AG09309 (cell line): ENCODE measurements at regions not wholly inside any gene's neighbourhood (a gene's known extent, or its start where the extent isn't known, plus 50 kb on each side); places are given as distances from the start of the nearest gene placed in this dataset.

Experiments used
- DNase-seq: peaks from one replicate; pipeline ENCODE4 v3.0.0-alpha.2; 2010; ENCODE audit warnings: low read depth
- H3K4me3 ChIP-seq: 2 replicates; pipeline ENCODE4 v1.5.1; 2011; ENCODE audit warnings: mild to moderate bottlenecking, low read depth, low read length, moderate library complexity; ENCODE audit not compliant: control insufficient read depth
- CTCF ChIP-seq: IDR thresholded peaks from 2 replicates; pipeline ENCODE4 v1.5.1; 2011; ENCODE audit warnings: mild to moderate bottlenecking, low read depth, low read length, inconsistent platforms; ENCODE audit not compliant: insufficient read depth, control insufficient read depth; ENCODE audit errors: missing control alignments

- no peak for DNase-seq
- no peak for TF ChIP-seq CTCF
- H3K4me3 ChIP-seq, result no peak overlapping the region
Observed at GRCh38 chr4:148692242-148692641, 250.0 kb upstream of the NR3C2 start.

GRCh38 chr4:148686449-148686848, 244.2 kb upstream of the NR3C2 start:
- no peak overlapping the region for H3K4me3 ChIP-seq
- no peak for TF ChIP-seq CTCF

GRCh38 chr4:148684638-148685037, 242.4 kb upstream of the NR3C2 start:
- DNase-seq, result no peak
- TF ChIP-seq CTCF, result no peak
- no peak overlapping the region for H3K4me3 ChIP-seq

More at GRCh38 chr4:148686449-148686848, 244.2 kb upstream of the NR3C2 start:
- no peak for DNase-seq

- DNase-seq, result no peak
- H3K4me3 ChIP-seq, result no peak overlapping the region
- no peak for TF ChIP-seq CTCF
Observed at GRCh38 chr4:148680884-148681283, 238.7 kb upstream of the NR3C2 start.

- no peak for TF ChIP-seq CTCF
- no peak for DNase-seq
- H3K4me3 ChIP-seq, result no peak overlapping the region
Observed at GRCh38 chr4:148676344-148676743, 234.1 kb upstream of the NR3C2 start.

- TF ChIP-seq CTCF, result no peak
- no peak for DNase-seq
- no peak overlapping the region for H3K4me3 ChIP-seq
Observed at GRCh38 chr4:148674876-148675275, 232.7 kb upstream of the NR3C2 start.

- H3K4me3 ChIP-seq, result no peak overlapping the region
- TF ChIP-seq CTCF, result no peak
Observed at GRCh38 chr4:148664636-148665035, 222.4 kb upstream of the NR3C2 start.

More at GRCh38 chr4:148664636-148665035, 222.4 kb upstream of the NR3C2 start:
- DNase-seq, result no peak
